22Rv1 (cell line): ENCODE measurements at regions not wholly inside any gene's neighbourhood (a gene's known extent, or its start where the extent isn't known, plus 50 kb on each side); places are given as distances from the start of the nearest gene placed in this dataset.

Experiments
- CTCF ChIP-seq: fragments of 450-650 bp; IDR thresholded peaks from 2 replicates; pipeline ENCODE4 v1.5.1; 2017; ENCODE audit warnings: mild to moderate bottlenecking
- ZFX ChIP-seq: fragments of 450-650 bp; IDR thresholded peaks from 2 replicates; pipeline ENCODE4 v1.6.1; 2017; ENCODE audit warnings: antibody characterized with exemption, borderline replicate concordance

- no peak for TF ChIP-seq CTCF
- no peak for TF ChIP-seq ZFX
These were observed 141.3 kb upstream of the CDH10 start for GRCh38 chr5:24786108-24786507.
